MCF 10A (cell line): ENCODE measurements at regions not wholly inside any gene's neighbourhood (a gene's known extent, or its start where the extent isn't known, plus 50 kb on each side); places are given as distances from the start of the nearest gene placed in this dataset.
"Not testable (repeated sequence)": the region's sequence is repeated elsewhere in the genome, so short reads cannot be mapped to it uniquely, and the experiment has no call there.

Source experiments
- BruUV-seq: library from RNA; stranded (reverse); fragments of 400-500 nt; replicated peaks from 2 replicates; lab custom pipeline; 2021; lab: Mats Ljungman, UMichigan
- CTCF ChIA-PET: fragments of 300-600 bp; sonication (Branson Sonifier 250); formaldehyde crosslinking; extraction: SDS; loops from one replicate; lab custom pipeline; 2021; ENCODE audit warnings: antibody characterized with exemption, inconsistent platforms; lab: Yijun Ruan, JAX
- POLR2A ChIA-PET: fragments of 300-600, 350-650 bp; sonication (Branson Sonifier 250); formaldehyde crosslinking; extraction: SDS; loops from one replicate; lab custom pipeline; 2020; ENCODE audit warnings: antibody characterized with exemption, inconsistent platforms; lab: Yijun Ruan, JAX
- DNase-seq: peaks from one replicate; pipeline ENCODE4 v3.0.0-alpha.2; 2018; ENCODE audit not compliant: unreplicated experiment
- H3K27ac Mint-ChIP-seq: one replicate; pipeline ENCODE4 v1.8.0; 2022; ENCODE audit warnings: mild to moderate bottlenecking, low read depth, mixed read lengths; ENCODE audit not compliant: unreplicated experiment
- H3K27me3 Mint-ChIP-seq: one replicate; pipeline ENCODE4 v1.8.0; 2022; ENCODE audit warnings: mixed read lengths; ENCODE audit not compliant: insufficient read depth, unreplicated experiment
- H3K36me3 Mint-ChIP-seq: one replicate; pipeline ENCODE4 v1.8.0; 2022; ENCODE audit warnings: mild to moderate bottlenecking, moderate library complexity, mixed read lengths; ENCODE audit not compliant: insufficient read depth, unreplicated experiment
- H3K4me1 Mint-ChIP-seq: one replicate; pipeline ENCODE4 v1.8.0; 2022; ENCODE audit warnings: mixed read lengths; ENCODE audit not compliant: insufficient read depth, unreplicated experiment
- H3K4me3 Mint-ChIP-seq: one replicate; pipeline ENCODE4 v1.8.0; 2022; ENCODE audit warnings: mild to moderate bottlenecking, moderate library complexity, mixed read lengths; ENCODE audit not compliant: unreplicated experiment
- H3K9me3 Mint-ChIP-seq: one replicate; pipeline ENCODE4 v1.8.0; 2022; ENCODE audit warnings: mixed read lengths; ENCODE audit not compliant: unreplicated experiment
- CTCF ChIP-seq: fragments of 200-600 bp; IDR thresholded peaks from one replicate; pipeline ENCODE4 v1.8.0; 2022; ENCODE audit warnings: antibody characterized with exemption, mild to moderate bottlenecking; ENCODE audit not compliant: unreplicated experiment
- intact Hi-C: fragments of 100-400 bp; cut with micrococcal nuclease; formaldehyde crosslinking; loops from 2 replicates; pipeline ENCODE4 v1.14.1; 2022

- no peak for DNase-seq
- intact Hi-C loops = no loop called here
- CTCF ChIA-PET = no interaction called here
These were observed 671.9 kb downstream of the BRINP3 start for GRCh38 chr1:189805735-189806134.

GRCh38 chr1:189810639-189811038 lies 667.0 kb downstream of the BRINP3 start:
- H3K36me3 Mint-ChIP-seq, H3K4me3 Mint-ChIP-seq, POLR2A ChIA-PET, H3K4me1 Mint-ChIP-seq, intact Hi-C loops, BruUV-seq, H3K9me3 Mint-ChIP-seq, H3K27me3 Mint-ChIP-seq, H3K27ac Mint-ChIP-seq, DNase-seq: not testable (repeated sequence)
- CTCF ChIA-PET = interaction anchor here (1.2 kb wide), 1 partner anchor 40 kb away, joined by 4 read pairs; no protein-coding TSS in a partner anchor

More at GRCh38 chr1:189805735-189806134, 671.9 kb downstream of the BRINP3 start:
- Mint-ChIP-seq H3K4me1 (no peaks in the 10 kb centered on the region), H3K27ac (no peak overlapping the region), H3K9me3 (no peaks in the 10 kb centered on the region), H3K27me3 (no peaks in the 10 kb centered on the region), H3K36me3 (no peaks in the 10 kb centered on the region), H3K4me3 (no peak overlapping the region)
- no peak for TF ChIP-seq CTCF
- POLR2A ChIA-PET = no interaction called here
- no TSS peak for BruUV-seq

- Mint-ChIP-seq H3K36me3 (no peaks in the 10 kb centered on the region), H3K4me3 (no peak overlapping the region), H3K27ac (no peak overlapping the region), H3K9me3 (no peaks in the 10 kb centered on the region), H3K27me3 (no peaks in the 10 kb centered on the region), H3K4me1 (no peaks in the 10 kb centered on the region)
- ChIA-PET POLR2A (no interaction called here), CTCF (interaction anchor here (1.2 kb wide), 1 partner anchor 38 kb away, joined by 4 read pairs; no protein-coding TSS in a partner anchor)
- BruUV-seq = no TSS peak
- intact Hi-C loops = no loop called here
- DNase-seq = no peak
- TF ChIP-seq CTCF = no peak
These were observed 665.7 kb downstream of the BRINP3 start for GRCh38 chr1:189811960-189812359.

GRCh38 chr1:189816558-189816957 lies 661.1 kb downstream of the BRINP3 start:
- Mint-ChIP-seq H3K4me1 (no peaks in the 10 kb centered on the region), H3K36me3 (no peaks in the 10 kb centered on the region), H3K9me3 (no peaks in the 10 kb centered on the region), H3K27me3 (no peaks in the 10 kb centered on the region), H3K4me3 (no peak overlapping the region), H3K27ac (no peak overlapping the region)
- ChIA-PET CTCF (interaction anchor here (1.2 kb wide), 1 partner anchor 25 kb away, joined by 3 read pairs; no protein-coding TSS in a partner anchor), POLR2A (interaction anchor here (0.7 kb wide), 1 partner anchor 333 kb away, joined by 3 read pairs; no protein-coding TSS in a partner anchor)
- no TSS peak for BruUV-seq
- no peak for DNase-seq
- intact Hi-C loops = no loop called here
- no peak for TF ChIP-seq CTCF

GRCh38 chr1:189819751-189820150 lies 657.9 kb downstream of the BRINP3 start:
- no peaks in the 10 kb centered on the region for H3K27me3 Mint-ChIP-seq
- H3K4me1 Mint-ChIP-seq = no peaks in the 10 kb centered on the region
- DNase-seq = no peak
- no TSS peak for BruUV-seq
- no peak overlapping the region for H3K4me3 Mint-ChIP-seq
- ChIA-PET CTCF (no interaction called here), POLR2A (no interaction called here)
- no peak for TF ChIP-seq CTCF
- no peaks in the 10 kb centered on the region for H3K9me3 Mint-ChIP-seq
- H3K27ac Mint-ChIP-seq = no peak overlapping the region
- no peaks in the 10 kb centered on the region for H3K36me3 Mint-ChIP-seq
- intact Hi-C loops = no loop called here
